Loucy (cell line): ENCODE measurements at regions not wholly inside any gene's neighbourhood (a gene's known extent, or its start where the extent isn't known, plus 50 kb on each side); places are given as distances from the start of the nearest gene placed in this dataset.

Source experiments
- H2AFZ ChIP-seq: fragments of 200-600 bp; sonication (generic); 2 replicates; pipeline ENCODE4 v1.6.0; 2016; ENCODE audit warnings: antibody characterized with exemption, mild to moderate bottlenecking, low read length, moderate library complexity
- H3F3A ChIP-seq: fragments of 200-600 bp; 2 replicates; pipeline ENCODE4 v1.6.0; 2016; ENCODE audit warnings: antibody characterized with exemption, low read depth, mild to moderate bottlenecking
- H3K27me3 ChIP-seq: fragments of 200-600 bp; sonication (generic); 2 replicates; pipeline ENCODE4 v1.6.1; 2014; ENCODE audit warnings: low read length, mild to moderate bottlenecking; ENCODE audit not compliant: insufficient read depth, poor library complexity, severe bottlenecking
- H3K36me3 ChIP-seq: fragments of 200-600 bp; sonication (generic); 2 replicates; pipeline ENCODE4 v1.6.1; 2016; ENCODE audit warnings: low read length; ENCODE audit not compliant: insufficient read depth
- H3K4me1 ChIP-seq: fragments of 200-600 bp; sonication (generic); 2 replicates; pipeline ENCODE4 v1.5.1; 2014; ENCODE audit warnings: low read length, mild to moderate bottlenecking; ENCODE audit not compliant: insufficient read depth, poor library complexity, severe bottlenecking
- H3K4me2 ChIP-seq: fragments of 200-600 bp; sonication (generic); 2 replicates; pipeline ENCODE4 v1.6.0; 2014; ENCODE audit warnings: antibody characterized with exemption, low read length, low read depth, mild to moderate bottlenecking; ENCODE audit not compliant: poor library complexity, severe bottlenecking
- H3K4me3 ChIP-seq: fragments of 200-600 bp; sonication (generic); 2 replicates; pipeline ENCODE4 v1.5.1; 2014; ENCODE audit warnings: low read length, mild to moderate bottlenecking, mixed read lengths; ENCODE audit not compliant: poor library complexity, severe bottlenecking
- H3K79me2 ChIP-seq: fragments of 200-600 bp; sonication (generic); 2 replicates; pipeline ENCODE4 v1.6.1; 2014; ENCODE audit warnings: low read length; ENCODE audit not compliant: insufficient read depth
- H3K9ac ChIP-seq: fragments of 200-600 bp; sonication (generic); 2 replicates; pipeline ENCODE4 v1.6.0; 2014; ENCODE audit warnings: mild to moderate bottlenecking, low read depth, low read length, moderate library complexity; ENCODE audit not compliant: poor library complexity, severe bottlenecking
- H3K9me2 ChIP-seq: fragments of 200-600 bp; sonication (generic); replicated peaks from 2 replicates; pipeline ENCODE4 v1.6.1; 2016; ENCODE audit warnings: low read depth, low read length, mixed read lengths
- H3K9me3 ChIP-seq: fragments of 200-600 bp; sonication (generic); 2 replicates; pipeline ENCODE4 v1.6.1; 2014; ENCODE audit warnings: mild to moderate bottlenecking, antibody characterized with exemption, low read length, low read depth; ENCODE audit not compliant: insufficient read depth
- H4K20me1 ChIP-seq: fragments of 200-600 bp; sonication (generic); 2 replicates; pipeline ENCODE4 v1.6.0; 2014; ENCODE audit warnings: antibody characterized with exemption, low read length, mild to moderate bottlenecking; ENCODE audit not compliant: insufficient read depth, poor library complexity, severe bottlenecking
- CTCF ChIP-seq: fragments of 200-600 bp; sonication (generic); conservative IDR thresholded peaks from 2 replicates; pipeline ENCODE4 v1.5.1; 2014; ENCODE audit warnings: mild to moderate bottlenecking, antibody characterized with exemption, low read length
- EZH2phosphoT487 ChIP-seq: fragments of 200-600 bp; IDR thresholded peaks from 2 replicates; pipeline ENCODE4 v1.6.1; 2018; ENCODE audit warnings: antibody characterized with exemption, mild to moderate bottlenecking, moderate library complexity, borderline replicate concordance

- Histone ChIP-seq H3K9me2 (no peaks in the 10 kb centered on the region), H3F3A (no peaks in the 10 kb centered on the region), H3K79me2 (no peaks in the 10 kb centered on the region), H3K9ac (no peak overlapping the region), H3K4me2 (no peak overlapping the region), H3K4me1 (no peaks in the 10 kb centered on the region), H3K27me3 (no peaks in the 10 kb centered on the region), H4K20me1 (no peaks in the 10 kb centered on the region), H3K4me3 (no peak overlapping the region), H2AFZ (no peak overlapping the region), H3K9me3 (no peaks in the 10 kb centered on the region), H3K36me3 (no peaks in the 10 kb centered on the region)
- no peak for TF ChIP-seq EZH2phosphoT487
- no peak for TF ChIP-seq CTCF
These were observed 264.8 kb downstream of the SOX2 start for GRCh38 chr3:181976526-181976925.

GRCh38 chr3:181985386-181985785 lies 273.7 kb downstream of the SOX2 start:
- H3K9me2 ChIP-seq, result no peaks in the 10 kb centered on the region
- TF ChIP-seq EZH2phosphoT487 (no peak), CTCF (no peak)
- H3K9ac ChIP-seq, result no peak overlapping the region
- H3K9me3 ChIP-seq, result no peaks in the 10 kb centered on the region
- H4K20me1 ChIP-seq, result no peaks in the 10 kb centered on the region
- no peak overlapping the region for H3K4me3 ChIP-seq
- H3K4me1 ChIP-seq, result no peaks in the 10 kb centered on the region
- H2AFZ ChIP-seq, result no peak overlapping the region
- H3K36me3 ChIP-seq, result no peaks in the 10 kb centered on the region
- no peaks in the 10 kb centered on the region for H3F3A ChIP-seq
- no peak overlapping the region for H3K4me2 ChIP-seq
- no peaks in the 10 kb centered on the region for H3K27me3 ChIP-seq
- no peaks in the 10 kb centered on the region for H3K79me2 ChIP-seq

- no peak overlapping the region for H3K4me2 ChIP-seq
- no peaks in the 10 kb centered on the region for H3K9me3 ChIP-seq
- no peaks in the 10 kb centered on the region for H3K79me2 ChIP-seq
- no peak overlapping the region for H3K4me3 ChIP-seq
- no peaks in the 10 kb centered on the region for H4K20me1 ChIP-seq
- no peaks in the 10 kb centered on the region for H3K27me3 ChIP-seq
- H3K36me3 ChIP-seq, result no peaks in the 10 kb centered on the region
- H3F3A ChIP-seq, result no peaks in the 10 kb centered on the region
- H2AFZ ChIP-seq, result no peak overlapping the region
- no peak overlapping the region for H3K9ac ChIP-seq
- H3K4me1 ChIP-seq, result no peaks in the 10 kb centered on the region
- no peaks in the 10 kb centered on the region for H3K9me2 ChIP-seq
- no peak for TF ChIP-seq EZH2phosphoT487
- TF ChIP-seq CTCF, result no peak
These were observed 276.0 kb downstream of the SOX2 start for GRCh38 chr3:181987736-181988135.
